Mesenteric fat pad (tissue), 1 donor: ENCODE measurements at regions not wholly inside any gene's neighbourhood (a gene's known extent, or its start where the extent isn't known, plus 50 kb on each side); places are given as distances from the start of the nearest gene placed in this dataset.

Experiments
- DNase-seq: peaks from one replicate; pipeline ENCODE4 v3.0.0-alpha.2; 2020; ENCODE audit warnings: low spot score
- donor health status: DM: yes; HTN: yes; CAD: no.

DNA sequence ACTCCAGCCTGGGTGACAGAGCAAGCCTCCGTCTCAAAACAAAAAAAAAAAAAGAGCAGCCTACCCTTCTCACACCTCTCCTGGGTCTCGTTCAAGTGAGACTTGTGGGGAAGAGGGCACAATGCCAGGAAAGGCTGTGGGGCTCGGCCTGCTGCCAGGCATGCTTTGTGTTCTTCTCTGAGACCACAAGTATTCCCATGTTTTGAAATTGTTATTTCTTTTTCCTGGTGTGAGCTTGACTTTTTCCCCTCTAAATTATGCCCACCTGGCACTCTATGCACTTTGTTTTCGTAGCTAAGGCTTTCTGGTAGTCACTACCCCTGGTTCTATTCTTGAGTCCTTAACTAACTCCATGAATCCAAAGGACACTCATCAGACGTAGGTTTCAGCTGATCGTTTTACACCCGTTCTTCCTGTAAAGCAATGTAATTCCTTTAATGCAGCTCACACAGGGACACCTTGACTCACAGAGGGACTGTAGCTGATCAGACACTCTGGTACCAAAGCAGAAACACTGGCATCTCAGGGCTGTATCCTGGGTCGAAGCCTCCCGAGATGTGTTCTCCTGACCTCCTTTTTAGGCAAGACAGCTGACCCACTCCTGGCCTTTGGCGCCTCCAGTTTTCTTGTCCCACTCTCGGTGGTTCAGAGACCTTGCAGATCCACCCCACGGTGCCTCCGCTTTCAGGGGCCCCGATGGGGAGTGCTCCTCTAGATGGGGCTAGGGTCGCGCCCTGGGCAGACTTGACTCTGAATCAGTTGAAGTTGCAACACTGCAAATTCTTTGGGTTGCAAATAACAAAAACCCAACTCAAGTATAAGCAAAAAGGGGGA, 193.3 kb upstream of the AGAP1 start:
- no peak for DNase-seq

DNA sequence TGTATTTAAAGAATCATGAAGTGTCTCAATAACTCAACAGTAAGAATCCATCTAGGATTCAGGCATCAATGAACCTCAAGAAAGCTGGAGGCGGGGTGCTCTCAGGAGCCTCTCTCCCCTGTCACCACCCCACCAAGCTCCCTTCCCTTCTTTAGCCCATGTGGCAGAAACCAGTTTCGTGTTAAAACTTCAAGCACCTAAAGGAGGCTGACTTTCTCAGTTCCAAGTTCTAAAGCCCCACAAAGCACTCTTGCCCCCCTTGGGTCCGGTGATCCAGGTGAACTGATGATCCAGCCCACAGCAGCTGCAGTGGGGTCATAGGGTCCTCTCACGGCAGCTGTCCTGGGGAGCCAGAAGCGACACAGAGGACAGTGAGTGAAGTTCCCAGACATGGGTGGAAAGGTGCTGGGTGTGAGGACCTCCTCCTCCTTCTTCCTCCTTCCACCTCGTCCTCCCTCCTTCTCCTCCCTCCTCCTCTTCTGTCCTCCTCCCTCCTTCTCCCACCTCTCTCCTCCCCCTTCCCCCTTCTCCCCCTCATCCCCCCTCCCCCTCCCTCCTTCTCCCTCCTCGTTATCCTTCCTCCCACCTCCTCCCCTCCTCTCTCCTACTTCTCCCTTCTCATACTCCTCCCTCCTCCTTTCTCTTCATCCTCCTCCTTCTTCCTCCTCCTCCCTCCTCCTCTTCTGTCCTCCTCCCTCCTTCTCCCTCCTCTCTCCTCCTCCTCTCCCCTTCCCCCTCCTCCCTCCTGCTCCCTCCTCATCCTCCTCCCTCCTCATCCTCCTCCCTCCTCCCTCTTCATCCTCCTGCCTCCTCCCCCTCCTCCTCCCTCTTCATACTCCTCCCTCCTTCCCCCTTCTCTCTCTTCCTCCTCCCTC, 192.4 kb upstream of the AGAP1 start:
- no peak for DNase-seq

GRCh38 chr2:235302263-235302662, 191.6 kb upstream of the AGAP1 start:
- no peak for DNase-seq

DNA sequence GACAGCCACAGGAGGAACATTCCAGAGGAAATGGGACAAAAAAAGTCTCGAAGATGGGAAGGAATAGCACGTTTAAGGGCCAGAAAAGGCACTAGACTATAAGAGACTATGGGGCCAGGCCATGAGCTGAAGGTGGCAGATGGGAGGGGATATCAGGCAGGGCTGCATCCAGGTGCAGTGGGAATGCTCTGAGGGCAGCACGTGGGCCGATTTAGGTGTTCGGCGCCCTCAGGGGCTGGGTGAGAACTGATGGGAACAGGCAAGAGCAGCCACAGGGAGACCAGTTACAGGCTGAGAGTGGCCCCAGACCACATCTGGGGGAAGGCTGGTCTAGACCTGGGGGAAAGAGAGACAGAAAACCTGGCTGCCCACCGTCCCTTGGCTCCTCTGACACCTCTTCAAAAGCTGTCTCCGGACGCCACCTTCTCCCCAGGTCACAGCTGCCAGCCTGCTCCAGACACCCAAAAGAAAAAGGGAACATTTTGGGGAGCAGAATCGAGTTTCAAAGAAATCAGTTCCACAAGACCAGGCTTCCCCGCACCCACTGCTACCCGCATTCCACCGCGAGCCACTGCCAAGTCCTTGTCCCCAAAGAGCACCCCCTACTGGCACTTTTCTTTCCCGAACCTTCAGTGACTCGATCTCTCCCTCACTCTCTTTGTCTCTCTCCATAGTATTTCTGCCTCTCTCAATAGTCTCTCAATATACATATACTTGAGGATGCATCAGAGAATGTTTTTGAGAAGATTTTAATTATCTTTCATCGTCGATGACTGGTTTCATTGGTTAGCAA, 190.1 kb upstream of the AGAP1 start:
- DNase-seq = no peak

- no peak for DNase-seq
Observed at GRCh38 chr2:235305678-235306077, 188.2 kb upstream of the AGAP1 start.

GRCh38 chr2:235311044-235311443, 182.8 kb upstream of the AGAP1 start:
- DNase-seq = no peak

- no peak for DNase-seq
Observed at GRCh38 chr2:235312571-235312970, 181.3 kb upstream of the AGAP1 start.

DNA sequence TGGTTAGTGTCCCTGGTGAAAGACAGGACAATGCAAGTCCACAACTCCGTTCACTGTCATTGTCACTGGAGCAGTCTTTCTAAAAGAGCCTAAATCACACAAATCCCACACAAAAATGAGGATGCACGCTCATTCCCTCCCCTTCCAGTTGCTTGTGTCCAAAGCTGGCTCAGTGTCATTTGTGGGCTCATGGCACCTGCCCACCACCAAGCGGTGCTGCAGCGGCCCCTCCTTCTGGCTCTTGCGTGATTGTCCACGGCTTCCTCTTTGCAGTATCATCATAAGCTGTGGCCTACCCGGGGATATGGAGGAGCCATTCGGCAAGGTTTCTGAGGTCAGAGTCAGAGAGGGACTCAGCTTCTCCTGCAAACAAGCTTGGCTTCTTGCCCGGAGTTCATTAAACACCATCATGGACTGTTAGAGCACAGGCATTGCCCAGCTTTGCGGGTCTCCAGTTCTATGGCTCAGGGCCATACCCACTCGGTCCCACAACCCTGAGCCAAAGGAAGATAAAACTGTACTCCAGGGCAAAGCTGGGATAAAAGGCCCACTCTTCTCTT, 179.4 kb upstream of the AGAP1 start:
- no peak for DNase-seq

DNA sequence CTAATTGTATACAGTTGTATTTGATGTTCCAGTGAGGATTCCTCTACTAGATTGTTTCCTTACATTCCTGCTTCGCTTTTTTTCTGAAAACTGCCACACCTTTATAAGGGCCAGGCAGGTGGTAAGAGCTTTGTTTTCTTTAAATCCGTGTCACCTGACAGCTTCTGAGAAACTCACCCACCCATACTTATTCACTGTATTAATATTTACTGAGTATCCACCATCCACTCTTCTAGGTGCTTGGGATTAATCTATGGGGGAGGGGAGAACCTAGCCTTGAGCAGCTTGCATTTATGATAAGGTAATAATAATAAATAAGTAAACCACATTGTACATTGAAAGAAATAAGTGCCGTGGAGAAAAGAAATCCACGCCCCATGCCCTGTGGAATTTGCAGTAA, 174.7 kb upstream of the AGAP1 start:
- DNase-seq = no peak

- DNase-seq = no peak
Observed at GRCh38 chr2:235320326-235320725, 173.5 kb upstream of the AGAP1 start.

GRCh38 chr2:235324324-235324723, 169.5 kb upstream of the AGAP1 start:
- DNase-seq = no peak

GRCh38 chr2:235325151-235325550, 168.7 kb upstream of the AGAP1 start:
- no peak for DNase-seq

DNA sequence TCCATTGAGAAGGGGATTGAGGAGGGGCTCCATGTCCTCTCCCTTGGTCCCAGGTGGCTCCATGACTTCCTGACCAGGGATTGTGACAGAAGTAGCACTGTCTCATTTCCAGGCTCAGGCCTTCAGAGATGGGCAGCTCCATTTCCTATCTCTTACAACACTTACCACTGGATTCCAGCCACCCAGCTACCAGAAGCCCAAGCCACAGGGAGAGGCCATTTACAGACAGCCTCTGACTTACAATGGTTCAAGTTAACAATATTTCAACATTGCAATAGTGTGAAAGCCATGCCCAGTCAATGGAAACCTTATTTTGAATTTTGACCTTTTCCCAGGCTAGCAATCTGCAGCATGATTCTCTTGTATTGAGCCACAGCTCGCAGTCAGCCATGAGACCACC, 164.9 kb upstream of the AGAP1 start:
- no peak for DNase-seq

DNA sequence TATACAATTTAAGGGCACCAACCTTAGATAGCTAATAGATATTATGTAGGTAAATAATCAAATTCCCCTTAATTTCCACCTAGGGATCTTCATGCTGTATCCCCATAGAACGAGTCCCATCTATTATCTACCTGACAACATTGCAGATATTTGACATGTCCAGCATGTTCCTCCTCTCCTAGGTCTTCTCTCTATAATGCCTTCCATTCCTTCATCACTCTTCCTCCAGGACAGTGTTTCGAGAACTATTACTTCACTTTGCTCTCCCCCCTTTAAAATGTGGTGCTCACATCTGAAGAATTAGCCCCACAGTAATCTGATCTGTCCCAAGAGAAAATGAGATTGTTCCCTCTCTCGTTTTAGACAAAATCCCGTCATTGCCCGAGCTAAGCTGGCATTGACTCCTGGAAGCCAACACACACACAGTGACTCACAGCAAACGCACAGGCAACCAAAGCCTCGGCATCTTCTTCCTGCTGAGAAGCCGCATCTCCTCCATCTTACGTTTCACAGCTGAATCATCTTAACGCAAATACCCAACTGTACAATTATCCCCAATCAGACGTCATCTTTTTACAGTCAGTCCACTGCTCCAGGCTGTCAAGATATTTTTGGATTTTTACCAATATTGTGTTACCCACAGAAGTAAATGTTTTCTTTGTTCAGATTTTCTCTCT, 162.9 kb upstream of the AGAP1 start:
- DNase-seq = no peak

DNA sequence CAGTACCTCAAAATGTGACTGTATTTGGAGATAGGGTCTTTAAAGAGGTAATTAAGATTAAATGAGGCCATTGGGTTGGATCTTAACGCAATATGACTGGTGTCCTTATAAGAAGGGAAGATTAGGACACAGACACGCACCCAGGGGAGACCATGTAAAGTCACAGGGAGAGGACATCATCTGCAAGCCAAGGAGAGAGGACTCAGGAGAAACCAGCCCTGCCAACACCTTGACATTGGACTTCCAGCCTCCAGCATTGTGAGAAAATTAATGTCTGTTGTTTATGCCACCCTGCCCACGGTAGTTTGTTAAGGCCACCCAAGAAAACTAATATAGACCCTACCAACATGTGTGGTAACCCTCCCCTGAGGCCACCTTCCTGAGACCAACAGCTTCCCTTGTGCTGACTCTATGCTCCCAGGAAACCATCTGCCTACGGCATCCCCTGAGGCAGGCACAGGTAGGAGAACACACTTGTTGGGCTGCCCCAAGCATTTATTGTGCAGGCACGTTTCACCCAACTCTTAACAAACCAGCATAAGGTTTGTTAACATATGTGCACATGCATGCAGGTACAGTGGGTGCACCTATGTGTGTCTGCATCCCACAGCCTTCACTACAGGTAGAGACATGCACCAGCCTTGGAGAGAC, 161.5 kb upstream of the AGAP1 start:
- DNase-seq = no peak

GRCh38 chr2:235333076-235333475, 160.8 kb upstream of the AGAP1 start:
- no peak for DNase-seq

- DNase-seq = no peak
Observed at GRCh38 chr2:235334179-235334578, 159.7 kb upstream of the AGAP1 start.

- no peak for DNase-seq
Observed at GRCh38 chr2:235343156-235343774, 150.6 kb upstream of the AGAP1 start.

GRCh38 chr2:235343869-235344268, 150.0 kb upstream of the AGAP1 start:
- no peak for DNase-seq

- DNase-seq = no peak
Observed at GRCh38 chr2:235345745-235346144, 148.1 kb upstream of the AGAP1 start.
